ENCODE measurements at regions not wholly inside any gene's neighbourhood (a gene's known extent, or its start where the extent isn't known, plus 50 kb on each side); places are given as distances from the start of the nearest gene placed in this dataset.

DNA sequence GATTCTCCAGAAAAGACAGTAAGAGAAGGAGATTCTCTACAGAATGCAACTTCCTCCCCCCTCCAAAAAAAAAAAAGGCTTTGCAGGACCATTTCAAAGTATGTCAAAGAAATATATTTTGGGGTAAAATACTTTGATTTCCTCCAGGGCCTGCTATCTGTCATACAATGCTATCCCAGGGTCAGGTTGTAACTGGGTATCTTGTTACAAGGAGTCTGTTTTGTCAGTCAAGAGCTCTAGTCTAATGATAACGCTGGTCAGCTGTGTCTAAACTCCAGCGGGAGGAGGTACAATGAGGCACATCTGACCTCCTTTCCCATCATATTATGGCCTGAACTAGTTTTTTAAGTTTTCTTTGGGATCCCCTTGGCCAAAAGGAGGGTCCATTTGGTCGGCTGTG lies 408.4 kb upstream of the CDH5 start:
- no peaks in the 10 kb centered on the region for H3K27me3 ChIP-seq (ENCODE audit: control insufficient read depth, insufficient read depth, low read length)
- no peaks in the 10 kb centered on the region for H3K9me3 ChIP-seq (ENCODE audit: control insufficient read depth, low read depth, low read length)
- no peak overlapping the region for H3K27ac ChIP-seq (ENCODE audit: low read length)
- no peaks in the 10 kb centered on the region for H3K36me3 ChIP-seq (ENCODE audit: control insufficient read depth, low read depth, low read length)
- H3K4me3 ChIP-seq (ENCODE audit: low read length) = no peak overlapping the region
- H3K9ac ChIP-seq (ENCODE audit: low read length) = no peak overlapping the region
- H3K4me1 ChIP-seq (ENCODE audit: control insufficient read depth, low read depth, low read length) = peaks cover 5% of the 10 kb centered on the region

GRCh38 chr16:65956100-65956499 lies 410.4 kb upstream of the CDH5 start:
- no peak overlapping the region for H3K4me3 ChIP-seq (ENCODE audit: low read length)
- no peak overlapping the region for H3K9ac ChIP-seq (ENCODE audit: low read length)
- H3K36me3 ChIP-seq (ENCODE audit: control insufficient read depth, low read depth, low read length) = no peaks in the 10 kb centered on the region
- H3K27ac ChIP-seq (ENCODE audit: low read length) = no peak overlapping the region
- peaks cover 5% of the 10 kb centered on the region for H3K4me1 ChIP-seq (ENCODE audit: control insufficient read depth, low read depth, low read length)
- H3K9me3 ChIP-seq (ENCODE audit: control insufficient read depth, low read depth, low read length) = no peaks in the 10 kb centered on the region
- H3K27me3 ChIP-seq (ENCODE audit: control insufficient read depth, insufficient read depth, low read length) = no peaks in the 10 kb centered on the region

- H3K27me3 ChIP-seq (ENCODE audit: control insufficient read depth, insufficient read depth, low read length) = no peaks in the 10 kb centered on the region
- H3K27ac ChIP-seq (ENCODE audit: low read length) = no peak overlapping the region
- peaks cover 5% of the 10 kb centered on the region for H3K4me1 ChIP-seq (ENCODE audit: control insufficient read depth, low read depth, low read length)
- no peak overlapping the region for H3K4me3 ChIP-seq (ENCODE audit: low read length)
- H3K9ac ChIP-seq (ENCODE audit: low read length) = no peak overlapping the region
- H3K9me3 ChIP-seq (ENCODE audit: control insufficient read depth, low read depth, low read length) = no peaks in the 10 kb centered on the region
- H3K36me3 ChIP-seq (ENCODE audit: control insufficient read depth, low read depth, low read length) = no peaks in the 10 kb centered on the region
These were observed 412.0 kb upstream of the CDH5 start for GRCh38 chr16:65954446-65954845.

DNA sequence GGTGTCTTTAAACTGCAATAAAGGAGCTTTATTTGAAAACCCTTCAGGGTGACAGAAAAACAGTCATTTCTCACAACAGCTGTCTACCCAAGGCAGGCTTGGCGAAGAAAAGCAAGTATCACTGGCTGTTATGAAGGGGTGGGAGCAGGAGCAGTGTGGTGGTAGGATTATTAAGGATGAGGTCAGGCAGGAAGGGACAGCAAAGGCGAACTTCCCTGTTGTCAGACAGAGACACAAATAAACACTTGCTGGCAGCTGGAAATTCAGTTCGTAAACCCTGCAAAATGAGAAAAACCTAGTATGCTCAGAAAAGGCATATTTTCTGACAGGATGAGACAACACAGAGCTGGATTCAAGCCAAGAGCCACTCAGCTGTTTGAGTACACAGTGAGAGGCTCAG lies 416.3 kb upstream of the CDH5 start:
- Histone ChIP-seq H3K36me3 (ENCODE audit: control insufficient read depth, low read depth, low read length) (no peaks in the 10 kb centered on the region), H3K27me3 (ENCODE audit: control insufficient read depth, insufficient read depth, low read length) (no peaks in the 10 kb centered on the region), H3K4me3 (ENCODE audit: low read length) (no peak overlapping the region), H3K27ac (ENCODE audit: low read length) (no peak overlapping the region), H3K9ac (ENCODE audit: low read length) (no peak overlapping the region), H3K4me1 (ENCODE audit: control insufficient read depth, low read depth, low read length) (no peaks in the 10 kb centered on the region), H3K9me3 (ENCODE audit: control insufficient read depth, low read depth, low read length) (no peaks in the 10 kb centered on the region)

DNA sequence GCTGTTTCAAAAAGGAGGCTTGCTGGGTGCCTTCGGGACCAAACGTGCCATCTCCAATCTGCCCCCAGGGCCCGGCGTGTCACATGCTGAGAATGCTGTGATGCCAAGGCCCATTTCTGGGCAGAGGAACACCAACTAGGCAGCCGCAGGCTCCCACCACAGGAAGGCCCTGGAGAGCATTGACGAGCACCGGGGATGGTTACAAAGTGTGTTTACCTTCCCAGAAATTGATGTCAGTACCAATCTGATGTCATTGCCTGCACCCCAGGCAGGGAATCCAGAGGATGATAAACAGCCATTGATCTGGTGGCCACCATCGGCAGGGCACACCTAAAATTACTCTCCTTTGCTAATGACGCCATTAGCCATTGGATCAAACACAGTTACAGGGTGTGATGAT lies 418.1 kb upstream of the CDH5 start:
- Histone ChIP-seq H3K9ac (ENCODE audit: low read length) (no peak overlapping the region), H3K27ac (ENCODE audit: low read length) (no peak overlapping the region), H3K4me3 (ENCODE audit: low read length) (no peak overlapping the region), H3K36me3 (ENCODE audit: control insufficient read depth, low read depth, low read length) (no peaks in the 10 kb centered on the region), H3K27me3 (ENCODE audit: control insufficient read depth, insufficient read depth, low read length) (no peaks in the 10 kb centered on the region), H3K9me3 (ENCODE audit: control insufficient read depth, low read depth, low read length) (no peaks in the 10 kb centered on the region), H3K4me1 (ENCODE audit: control insufficient read depth, low read depth, low read length) (no peaks in the 10 kb centered on the region)

DNA sequence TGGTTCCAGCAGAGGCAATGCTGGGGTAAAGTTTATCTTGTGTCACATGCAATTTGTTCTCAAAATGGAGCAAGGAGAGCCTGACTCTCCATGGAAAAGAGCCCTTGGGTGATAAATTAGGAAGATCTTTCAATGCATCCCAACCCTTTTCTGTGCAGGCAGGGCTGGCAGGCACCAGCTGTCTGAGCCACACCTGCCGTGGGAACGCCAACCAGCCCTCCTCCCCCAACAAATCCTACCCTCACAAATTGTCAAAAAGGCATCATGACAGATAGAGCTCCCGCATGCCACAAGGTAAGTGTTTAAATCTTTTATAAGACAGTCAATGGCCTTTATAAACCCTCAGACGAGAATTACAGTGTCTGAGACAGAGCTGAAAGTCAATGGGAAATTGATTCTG lies 418.5 kb upstream of the CDH5 start:
- Histone ChIP-seq H3K4me1 (ENCODE audit: control insufficient read depth, low read depth, low read length) (no peaks in the 10 kb centered on the region), H3K9ac (ENCODE audit: low read length) (no peak overlapping the region), H3K27me3 (ENCODE audit: control insufficient read depth, insufficient read depth, low read length) (no peaks in the 10 kb centered on the region), H3K4me3 (ENCODE audit: low read length) (no peak overlapping the region), H3K36me3 (ENCODE audit: control insufficient read depth, low read depth, low read length) (no peaks in the 10 kb centered on the region), H3K27ac (ENCODE audit: low read length) (no peak overlapping the region), H3K9me3 (ENCODE audit: control insufficient read depth, low read depth, low read length) (no peaks in the 10 kb centered on the region)

DNA sequence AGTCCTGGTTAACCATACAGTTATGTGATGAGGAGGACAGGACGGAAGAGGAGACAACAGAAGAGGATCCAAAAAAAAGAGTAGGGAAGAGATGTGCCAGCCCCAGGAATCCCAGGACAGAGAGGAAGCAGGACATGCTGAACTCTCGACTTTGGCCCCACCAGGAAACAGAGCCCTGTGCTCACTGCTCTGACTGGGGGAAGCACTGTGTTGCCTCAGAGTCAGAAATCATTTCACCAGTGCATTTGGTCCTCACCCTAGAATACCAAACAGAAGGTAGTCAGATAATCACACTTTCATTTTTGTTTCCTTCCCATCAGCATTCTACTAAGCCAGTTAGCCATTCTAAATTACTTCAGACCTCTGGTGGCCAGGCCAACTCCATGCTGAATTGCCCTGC lies 421.0 kb upstream of the CDH5 start:
- Histone ChIP-seq H3K9ac (ENCODE audit: low read length) (no peak overlapping the region), H3K27ac (ENCODE audit: low read length) (no peak overlapping the region), H3K4me3 (ENCODE audit: low read length) (no peak overlapping the region), H3K27me3 (ENCODE audit: control insufficient read depth, insufficient read depth, low read length) (no peaks in the 10 kb centered on the region), H3K36me3 (ENCODE audit: control insufficient read depth, low read depth, low read length) (no peaks in the 10 kb centered on the region), H3K4me1 (ENCODE audit: control insufficient read depth, low read depth, low read length) (no peaks in the 10 kb centered on the region), H3K9me3 (ENCODE audit: control insufficient read depth, low read depth, low read length) (no peaks in the 10 kb centered on the region)

DNA sequence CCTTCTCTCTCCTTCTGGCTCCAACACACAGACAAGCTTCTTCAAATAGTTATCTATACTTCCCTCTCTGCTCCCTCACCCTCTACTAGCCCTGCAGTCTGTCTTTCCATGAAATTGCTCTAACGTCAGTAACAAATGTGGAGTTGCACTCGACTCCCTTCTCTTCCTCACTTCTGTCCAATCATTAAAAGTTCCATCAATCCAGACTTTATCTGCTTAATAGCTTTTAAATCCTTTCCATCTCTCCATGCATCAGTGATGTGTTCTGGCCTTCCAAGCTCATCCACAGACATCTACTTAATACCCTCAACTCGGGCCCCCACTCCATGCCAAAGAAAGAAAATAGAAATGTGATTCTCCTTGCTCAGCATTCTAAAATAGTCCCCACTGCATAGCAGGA lies 422.1 kb upstream of the CDH5 start:
- H3K36me3 ChIP-seq (ENCODE audit: control insufficient read depth, low read depth, low read length) = no peaks in the 10 kb centered on the region
- H3K27me3 ChIP-seq (ENCODE audit: control insufficient read depth, insufficient read depth, low read length) = no peaks in the 10 kb centered on the region
- H3K4me1 ChIP-seq (ENCODE audit: control insufficient read depth, low read depth, low read length) = no peaks in the 10 kb centered on the region
- no peaks in the 10 kb centered on the region for H3K9me3 ChIP-seq (ENCODE audit: control insufficient read depth, low read depth, low read length)
- no peak overlapping the region for H3K4me3 ChIP-seq (ENCODE audit: low read length)
- no peak overlapping the region for H3K9ac ChIP-seq (ENCODE audit: low read length)
- no peak overlapping the region for H3K27ac ChIP-seq (ENCODE audit: low read length)

- no peaks in the 10 kb centered on the region for H3K4me1 ChIP-seq (ENCODE audit: control insufficient read depth, low read depth, low read length)
- no peaks in the 10 kb centered on the region for H3K27me3 ChIP-seq (ENCODE audit: control insufficient read depth, insufficient read depth, low read length)
These were observed 425.8 kb upstream of the CDH5 start for GRCh38 chr16:65940711-65941110.

DNA sequence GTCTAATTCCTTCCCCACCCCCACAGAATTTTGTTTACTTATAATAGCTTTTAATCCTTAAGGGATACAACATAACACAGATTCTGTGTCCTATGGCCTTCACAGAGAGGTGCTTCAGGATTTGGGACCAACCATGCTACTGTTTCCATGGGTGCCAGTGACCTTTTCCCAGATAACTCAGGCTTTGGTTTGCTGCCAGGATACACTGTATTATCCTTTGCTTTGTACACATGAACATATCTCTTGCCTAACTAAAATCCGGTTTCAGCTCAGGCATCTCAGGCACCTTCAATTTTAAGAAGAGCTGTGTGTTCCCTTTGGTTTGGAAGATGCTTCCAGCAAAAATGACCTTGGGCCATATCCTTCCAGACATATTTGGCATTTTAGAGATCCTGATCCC lies 428.4 kb upstream of the CDH5 start:
- Histone ChIP-seq H3K27me3 (ENCODE audit: control insufficient read depth, insufficient read depth, low read length) (no peaks in the 10 kb centered on the region), H3K27ac (ENCODE audit: low read length) (no peak overlapping the region), H3K9ac (ENCODE audit: low read length) (no peak overlapping the region), H3K4me3 (ENCODE audit: low read length) (no peak overlapping the region), H3K4me1 (ENCODE audit: control insufficient read depth, low read depth, low read length) (no peaks in the 10 kb centered on the region), H3K9me3 (ENCODE audit: control insufficient read depth, low read depth, low read length) (no peaks in the 10 kb centered on the region), H3K36me3 (ENCODE audit: control insufficient read depth, low read depth, low read length) (no peaks in the 10 kb centered on the region)

More at GRCh38 chr16:65940711-65941110, 425.8 kb upstream of the CDH5 start:
- no peak overlapping the region for H3K27ac ChIP-seq (ENCODE audit: low read length)
- H3K9me3 ChIP-seq (ENCODE audit: control insufficient read depth, low read depth, low read length) = no peaks in the 10 kb centered on the region
- H3K4me3 ChIP-seq (ENCODE audit: low read length) = no peak overlapping the region
- no peaks in the 10 kb centered on the region for H3K36me3 ChIP-seq (ENCODE audit: control insufficient read depth, low read depth, low read length)
- H3K9ac ChIP-seq (ENCODE audit: low read length) = no peak overlapping the region

DNA sequence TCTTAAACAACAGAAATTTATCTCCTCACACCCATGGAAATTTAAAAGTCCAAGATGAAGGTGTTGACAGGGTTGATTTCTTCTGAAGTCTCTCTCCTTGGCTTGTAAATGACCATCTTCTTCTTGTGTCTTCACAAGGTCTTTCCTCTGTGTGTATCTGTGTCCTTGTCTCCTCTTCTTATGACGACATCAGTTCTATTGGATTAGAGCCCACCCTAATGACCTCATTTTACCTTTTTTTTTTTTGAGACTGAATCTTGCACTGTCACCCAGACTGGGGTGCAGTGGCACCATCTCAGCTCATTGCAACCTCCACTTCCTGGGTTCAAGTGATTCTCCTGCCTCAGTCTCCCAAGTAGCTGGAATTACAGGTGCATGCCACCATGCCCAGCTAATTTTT lies 429.0 kb upstream of the CDH5 start:
- H3K27ac ChIP-seq (ENCODE audit: low read length) = no peak overlapping the region
- H3K36me3 ChIP-seq (ENCODE audit: control insufficient read depth, low read depth, low read length) = no peaks in the 10 kb centered on the region
- no peak overlapping the region for H3K4me3 ChIP-seq (ENCODE audit: low read length)
- H3K27me3 ChIP-seq (ENCODE audit: control insufficient read depth, insufficient read depth, low read length) = no peaks in the 10 kb centered on the region
- no peaks in the 10 kb centered on the region for H3K9me3 ChIP-seq (ENCODE audit: control insufficient read depth, low read depth, low read length)
- H3K9ac ChIP-seq (ENCODE audit: low read length) = no peak overlapping the region
- no peaks in the 10 kb centered on the region for H3K4me1 ChIP-seq (ENCODE audit: control insufficient read depth, low read depth, low read length)

DNA sequence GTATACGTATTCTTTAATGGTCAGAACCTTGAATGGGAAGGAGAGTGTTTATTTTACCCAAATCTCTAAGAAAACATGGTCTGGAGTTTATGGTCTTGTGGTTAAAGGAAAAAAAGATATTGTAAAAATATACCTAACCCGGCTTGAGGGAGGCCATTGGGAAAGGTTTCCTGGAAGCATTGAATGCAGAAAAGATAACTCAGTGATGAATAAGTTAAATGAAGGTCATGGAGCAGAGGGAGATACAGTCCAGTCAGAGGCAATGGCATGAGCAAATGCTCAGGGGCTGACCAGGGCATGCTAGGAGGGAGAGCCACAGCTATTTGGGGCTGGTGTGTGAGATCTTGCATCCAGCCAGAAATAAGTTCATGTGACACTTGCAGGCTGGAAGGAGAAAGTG lies 430.4 kb upstream of the CDH5 start:
- Histone ChIP-seq H3K4me1 (ENCODE audit: control insufficient read depth, low read depth, low read length) (no peaks in the 10 kb centered on the region), H3K9ac (ENCODE audit: low read length) (no peak overlapping the region), H3K36me3 (ENCODE audit: control insufficient read depth, low read depth, low read length) (no peaks in the 10 kb centered on the region), H3K9me3 (ENCODE audit: control insufficient read depth, low read depth, low read length) (no peaks in the 10 kb centered on the region), H3K27me3 (ENCODE audit: control insufficient read depth, insufficient read depth, low read length) (no peaks in the 10 kb centered on the region), H3K27ac (ENCODE audit: low read length) (no peak overlapping the region), H3K4me3 (ENCODE audit: low read length) (no peak overlapping the region)
